PC-3 (cell line): ENCODE measurements at regions not wholly inside any gene's neighbourhood (a gene's known extent, or its start where the extent isn't known, plus 50 kb on each side); places are given as distances from the start of the nearest gene placed in this dataset.

Source experiments
- ATAC-seq: fragments of 200-7000 bp; cut with Tn5 transposase; 2 replicates; pipeline ENCODE4 v1.9.1; 2020; ENCODE audit warnings: mild to moderate bottlenecking, moderate library complexity
- BruUV-seq: library from RNA; stranded (reverse); fragments of 400-500 nt; replicated peaks from 2 replicates; lab custom pipeline; 2021; lab: Mats Ljungman, UMichigan
- CTCF ChIA-PET: fragments of 300-600 bp; sonication (Branson Sonifier 250); formaldehyde crosslinking; loops from one replicate; lab custom pipeline; 2022; ENCODE audit warnings: antibody characterized with exemption; lab: Charles Lee
- POLR2A ChIA-PET: fragments of 300-600 bp; sonication (Branson Sonifier 250); formaldehyde crosslinking; loops from one replicate; lab custom pipeline; 2022; ENCODE audit warnings: antibody characterized with exemption; ENCODE audit not compliant: unreplicated experiment; lab: Charles Lee
- DNase-seq: peaks from one replicate; pipeline ENCODE4 v3.0.0-alpha.2; 2015
- H2AFZ ChIP-seq: fragments of 300-600 bp; sonication (generic); 2 replicates; pipeline ENCODE4 v1.6.0; 2016; ENCODE audit warnings: antibody characterized with exemption, low read length
- H3F3A ChIP-seq: fragments of 300-600 bp; sonication (generic); one replicate; pipeline ENCODE4 v1.6.0; 2017; ENCODE audit warnings: antibody characterized with exemption, low read length, control low read depth, mild to moderate bottlenecking; ENCODE audit not compliant: unreplicated experiment
- H3K27ac ChIP-seq: fragments of 300-600 bp; sonication (generic); 2 replicates; pipeline ENCODE4 v1.5.1; 2016; ENCODE audit warnings: mild to moderate bottlenecking, low read length
- H3K27me3 ChIP-seq: fragments of 300-600 bp; sonication (generic); 2 replicates; pipeline ENCODE4 v1.6.1; 2016; ENCODE audit warnings: low read length, mixed read lengths
- H3K36me3 ChIP-seq: fragments of 300-600 bp; sonication (generic); 2 replicates; pipeline ENCODE4 v1.6.1; 2016; ENCODE audit warnings: low read depth, mixed run types, low read length, mixed read lengths
- H3K4me1 ChIP-seq: fragments of 300-600 bp; sonication (generic); 2 replicates; pipeline ENCODE4 v1.5.1; 2016; ENCODE audit warnings: low read length; ENCODE audit not compliant: insufficient read depth
- H3K4me2 ChIP-seq: fragments of 300-600 bp; sonication (generic); 2 replicates; pipeline ENCODE4 v1.6.0; 2016; ENCODE audit warnings: low read length
- H3K4me3 ChIP-seq: fragments of 300-600 bp; sonication (generic); 2 replicates; pipeline ENCODE4 v1.5.1; 2016; ENCODE audit warnings: mild to moderate bottlenecking, low read length, mixed read lengths
- H3K79me2 ChIP-seq: fragments of 300-600 bp; sonication (generic); 2 replicates; pipeline ENCODE4 v1.6.1; 2017; ENCODE audit warnings: low read length, mixed read lengths
- H3K9ac ChIP-seq: fragments of 300-600 bp; sonication (generic); 2 replicates; pipeline ENCODE4 v1.6.0; 2016; ENCODE audit warnings: mild to moderate bottlenecking, low read length
- H3K9me2 ChIP-seq: fragments of 300-600 bp; sonication (generic); replicated peaks from 2 replicates; pipeline ENCODE4 v1.6.1; 2016; ENCODE audit warnings: mixed run types, low read length, mixed read lengths
- H3K9me3 ChIP-seq: fragments of 300-600 bp; sonication (generic); 2 replicates; pipeline ENCODE4 v1.6.1; 2016; ENCODE audit warnings: low read length, mixed read lengths
- H4K20me1 ChIP-seq: fragments of 300-600 bp; sonication (generic); 2 replicates; pipeline ENCODE4 v1.6.1; 2016; ENCODE audit warnings: low read length, mixed read lengths
- CTCF ChIP-seq: fragments of 300-600 bp; sonication (generic); conservative IDR thresholded peaks from 2 replicates; pipeline ENCODE4 v1.5.1; 2017; ENCODE audit warnings: antibody characterized with exemption, low read depth, mild to moderate bottlenecking, low read length
- EZH2 ChIP-seq: fragments of 300-600 bp; sonication (generic); IDR thresholded peaks from one replicate; pipeline ENCODE4 v1.6.1; 2017; ENCODE audit warnings: antibody characterized with exemption, mild to moderate bottlenecking, low read length; ENCODE audit not compliant: unreplicated experiment
- EZH2phosphoT487 ChIP-seq: fragments of 300-600 bp; sonication (generic); IDR thresholded peaks from 2 replicates; pipeline ENCODE4 v1.6.1; 2018; ENCODE audit warnings: mild to moderate bottlenecking, antibody characterized with exemption, low read length, borderline replicate concordance
- intact Hi-C: fragments of 100-400 bp; cut with micrococcal nuclease; formaldehyde crosslinking; loops from 2 replicates; pipeline ENCODE4 v1.9.0; 2023

GRCh38 chr11:45486461-45486860 lies 179.0 kb downstream of the CHST1 start:
- H3K4me3 ChIP-seq: no peak overlapping the region
- intact Hi-C loops: no loop called here
- ChIA-PET CTCF (no interaction called here), POLR2A (no interaction called here)
- BruUV-seq: no TSS peak
- H3K9me2 ChIP-seq: no peaks in the 10 kb centered on the region
- H3K9ac ChIP-seq: no peak overlapping the region
- H3K27me3 ChIP-seq: peaks cover 44% of the 10 kb centered on the region; the same call in 1 of the 2 replicates
- no peak overlapping the region for H3K27ac ChIP-seq
- H3K9me3 ChIP-seq: no peaks in the 10 kb centered on the region
- no peaks in the 10 kb centered on the region for H4K20me1 ChIP-seq
- ATAC-seq (no peak), DNase-seq (no peak)
- H3K36me3 ChIP-seq: no peaks in the 10 kb centered on the region
- H2AFZ ChIP-seq: no peak overlapping the region
- TF ChIP-seq EZH2phosphoT487 (no peak), CTCF (no peak)
- no peaks in the 10 kb centered on the region for H3F3A ChIP-seq
- H3K4me2 ChIP-seq: no peak overlapping the region
- no peaks in the 10 kb centered on the region for H3K4me1 ChIP-seq
- H3K79me2 ChIP-seq: no peaks in the 10 kb centered on the region

- intact Hi-C loops: no loop called here
- no peak overlapping the region for H3K9ac ChIP-seq
- BruUV-seq: no TSS peak
Measured at GRCh38 chr11:45485070-45485707, 180.2 kb downstream of the CHST1 start.

More at GRCh38 chr11:45485070-45485707, 180.2 kb downstream of the CHST1 start:
- ATAC-seq (no peak), DNase-seq (no peak)
- no peaks in the 10 kb centered on the region for H3K9me2 ChIP-seq
- H3K27me3 ChIP-seq: peaks cover 35% of the 10 kb centered on the region
- CTCF ChIA-PET: no interaction called here
- no peaks in the 10 kb centered on the region for H3K9me3 ChIP-seq
- POLR2A ChIA-PET: no interaction called here
- H3K79me2 ChIP-seq: no peaks in the 10 kb centered on the region
- H3K4me3 ChIP-seq: no peak overlapping the region
- H3K36me3 ChIP-seq: no peaks in the 10 kb centered on the region
- H3K4me1 ChIP-seq: no peaks in the 10 kb centered on the region
- no peaks in the 10 kb centered on the region for H3F3A ChIP-seq
- no peak overlapping the region for H3K27ac ChIP-seq
- H3K4me2 ChIP-seq: no peak overlapping the region
- TF ChIP-seq EZH2: no peak
- no peak for TF ChIP-seq EZH2phosphoT487
- no peak for TF ChIP-seq CTCF
- no peak overlapping the region for H2AFZ ChIP-seq
- H4K20me1 ChIP-seq: no peaks in the 10 kb centered on the region
